ELR (cell line): ENCODE measurements at regions not wholly inside any gene's neighbourhood (a gene's known extent, or its start where the extent isn't known, plus 50 kb on each side); places are given as distances from the start of the nearest gene placed in this dataset.

Experiments
- DNase-seq: peaks from one replicate; pipeline ENCODE4 v3.0.0-alpha.2; 2015; ENCODE audit warnings: low read depth

- peak; percentile 65 for DNase-seq
Observed at GRCh38 chrX:22395372-22395771, 122.7 kb downstream of the CBLL2 start.

- peak; percentile 30 for DNase-seq
Observed at GRCh38 chrX:22396408-22396807, 123.7 kb downstream of the CBLL2 start.

- DNase-seq, result peak; percentile 68
Observed at GRCh38 chrX:22397566-22397965, 124.9 kb downstream of the CBLL2 start.

- peak; percentile 87 for DNase-seq
Observed at GRCh38 chrX:22399437-22400192, 126.9 kb downstream of the CBLL2 start.

GRCh38 chrX:22404297-22404696 lies 131.6 kb downstream of the CBLL2 start:
- no peak for DNase-seq

GRCh38 chrX:22406201-22406737 lies 133.6 kb downstream of the CBLL2 start:
- DNase-seq, result no peak

GRCh38 chrX:22409418-22409817 lies 136.7 kb downstream of the CBLL2 start:
- no peak for DNase-seq

GRCh38 chrX:22424122-22424915 lies 151.6 kb downstream of the CBLL2 start:
- no peak for DNase-seq

- DNase-seq, result no peak
Observed at GRCh38 chrX:22424919-22425318, 152.2 kb downstream of the CBLL2 start.

- no peak for DNase-seq
Observed at GRCh38 chrX:22429704-22430103, 157.0 kb downstream of the CBLL2 start.

- DNase-seq, result no peak
Observed at GRCh38 chrX:22430701-22431100, 158.0 kb downstream of the CBLL2 start.

- no peak for DNase-seq
Observed at GRCh38 chrX:22433292-22434070, 160.8 kb downstream of the CBLL2 start.

- DNase-seq, result no peak
Observed at GRCh38 chrX:22445880-22446279, 173.2 kb downstream of the CBLL2 start.

- no peak for DNase-seq
Observed at GRCh38 chrX:22462959-22463358, 190.2 kb downstream of the CBLL2 start.

GRCh38 chrX:22467571-22467970 lies 194.9 kb downstream of the CBLL2 start:
- no peak for DNase-seq

- DNase-seq, result no peak
Observed at GRCh38 chrX:22481436-22481835, 208.7 kb downstream of the CBLL2 start.

- no peak for DNase-seq
Observed at GRCh38 chrX:22486296-22486695, 213.6 kb downstream of the CBLL2 start.

GRCh38 chrX:22516893-22517292 lies 244.2 kb downstream of the CBLL2 start:
- DNase-seq, result no peak

- peak; percentile 54 for DNase-seq
Observed at GRCh38 chrX:22520128-22520828, 247.6 kb downstream of the CBLL2 start.

GRCh38 chrX:22526339-22526738 lies 253.6 kb downstream of the CBLL2 start:
- peak; percentile 90 for DNase-seq

- no peak for DNase-seq
Observed at GRCh38 chrX:22527302-22527701, 254.6 kb downstream of the CBLL2 start.

GRCh38 chrX:22533898-22534297 lies 261.2 kb downstream of the CBLL2 start:
- no peak for DNase-seq
